Fibroblast of lung (primary cell): ENCODE measurements at regions not wholly inside any gene's neighbourhood (a gene's known extent, or its start where the extent isn't known, plus 50 kb on each side); places are given as distances from the start of the nearest gene placed in this dataset.

ENCODE experiments used
- DNase-seq, 2 donors: peaks; one replicate each; pipeline versions ENCODE4 v3.0.0 to v3.0.0-alpha.2; 2010; ENCODE audit warnings: low read depth in 2 of 2
- H2AFZ ChIP-seq: 2 replicates; pipeline ENCODE4 v1.5.1; 2012; ENCODE audit warnings: low read length, control low read depth, inconsistent platforms
- H3K27ac ChIP-seq: 2 replicates; pipeline ENCODE4 v1.5.1; 2011; ENCODE audit warnings: low read length, control low read depth; ENCODE audit not compliant: insufficient read depth
- H3K27me3 ChIP-seq: 2 replicates; pipeline ENCODE4 v1.5.1; 2011; ENCODE audit warnings: mild to moderate bottlenecking, low read length; ENCODE audit not compliant: control insufficient read depth, insufficient read depth
- H3K36me3 ChIP-seq: 2 replicates; pipeline ENCODE4 v1.5.1; 2011; ENCODE audit warnings: low read length; ENCODE audit not compliant: control insufficient read depth, insufficient read depth
- H3K4me1 ChIP-seq: 2 replicates; pipeline ENCODE4 v1.5.1; 2011; ENCODE audit warnings: low read length; ENCODE audit not compliant: control insufficient read depth, insufficient read depth; ENCODE audit errors: extremely low read depth
- H3K4me2 ChIP-seq: 2 replicates; pipeline ENCODE4 v1.5.1; 2011; ENCODE audit warnings: low read length, control low read depth; ENCODE audit not compliant: insufficient read depth; ENCODE audit errors: extremely low read depth
- H3K4me3 ChIP-seq, 4 experiments: fragments of 200-600 bp in 1 of 4; sonication (generic) in 1 of 4; replicated peaks in 1 of 4; 2 replicates each; pipeline ENCODE4 v1.5.1; 2011 to 2016; ENCODE audit warnings: low read length in 4 of 4, low read depth in 3 of 4, mild to moderate bottlenecking in 3 of 4, control low read depth in 2 of 4, inconsistent platforms in 1 of 4, mixed read lengths in 1 of 4; ENCODE audit not compliant: insufficient read depth in 1 of 4; ENCODE audit errors: control extremely low read depth in 1 of 4
- H3K79me2 ChIP-seq: 2 replicates; pipeline ENCODE4 v1.5.1; 2012; ENCODE audit warnings: mild to moderate bottlenecking, low read length, inconsistent platforms; ENCODE audit not compliant: control insufficient read depth, insufficient read depth
- H3K9ac ChIP-seq: 2 replicates; pipeline ENCODE4 v1.5.1; 2011; ENCODE audit warnings: mild to moderate bottlenecking, low read length, control low read depth; ENCODE audit not compliant: insufficient read depth
- H3K9me3 ChIP-seq: 2 replicates; pipeline ENCODE4 v1.5.1; 2012; ENCODE audit warnings: low read depth, low read length; ENCODE audit not compliant: control insufficient read depth, insufficient read depth
- H4K20me1 ChIP-seq: 2 replicates; pipeline ENCODE4 v1.5.1; 2011; ENCODE audit warnings: low read length; ENCODE audit not compliant: control insufficient read depth, insufficient read depth; ENCODE audit errors: extremely low read depth
- EZH2 ChIP-seq: IDR thresholded peaks from 2 replicates; pipeline ENCODE4 v1.5.1; 2012; ENCODE audit warnings: low read length, control low read depth, mild to moderate bottlenecking; ENCODE audit errors: missing control alignments
- TF ChIP-seq, protein P1 (sequence below), 2 donors: IDR thresholded peaks in 1 of 2; conservative IDR thresholded peaks in 1 of 2; 1 replicate in 1 of 2; 2 replicates in 1 of 2; pipeline ENCODE4 v1.5.1; 2011 to 2012; ENCODE audit warnings: low read length in 2 of 2, control low read depth in 1 of 2, inconsistent platforms in 1 of 2, low read depth in 1 of 2, mild to moderate bottlenecking in 1 of 2

DNA sequence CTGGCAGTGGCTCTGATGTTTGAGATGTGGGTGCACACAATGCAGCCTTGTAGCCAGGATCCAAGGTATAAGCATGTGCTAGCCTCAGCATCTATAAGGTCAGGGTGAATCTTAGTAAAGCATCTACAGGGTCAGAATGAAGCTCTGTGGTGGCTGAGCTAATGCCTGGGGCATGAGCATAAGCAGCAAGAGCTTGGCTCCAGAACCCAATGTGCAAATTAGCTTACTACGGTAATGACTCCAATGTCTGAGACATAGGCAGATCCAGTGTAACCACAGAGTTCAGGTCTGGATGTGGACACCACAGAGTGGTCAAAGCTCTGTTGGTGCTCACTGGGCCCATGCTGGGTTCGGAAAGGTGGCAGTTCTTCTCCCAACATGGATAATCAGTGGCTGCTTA, 304.5 kb upstream of the NECTIN3 start:
- no peak overlapping the region for H3K4me3 ChIP-seq
- no peaks in the 10 kb centered on the region for H3K9me3 ChIP-seq
- H2AFZ ChIP-seq: no peak overlapping the region
- no peaks in the 10 kb centered on the region for H3K4me1 ChIP-seq
- H4K20me1 ChIP-seq: no peaks in the 10 kb centered on the region
- TF ChIP-seq EZH2: no peak
- TF ChIP-seq, protein P1, sequence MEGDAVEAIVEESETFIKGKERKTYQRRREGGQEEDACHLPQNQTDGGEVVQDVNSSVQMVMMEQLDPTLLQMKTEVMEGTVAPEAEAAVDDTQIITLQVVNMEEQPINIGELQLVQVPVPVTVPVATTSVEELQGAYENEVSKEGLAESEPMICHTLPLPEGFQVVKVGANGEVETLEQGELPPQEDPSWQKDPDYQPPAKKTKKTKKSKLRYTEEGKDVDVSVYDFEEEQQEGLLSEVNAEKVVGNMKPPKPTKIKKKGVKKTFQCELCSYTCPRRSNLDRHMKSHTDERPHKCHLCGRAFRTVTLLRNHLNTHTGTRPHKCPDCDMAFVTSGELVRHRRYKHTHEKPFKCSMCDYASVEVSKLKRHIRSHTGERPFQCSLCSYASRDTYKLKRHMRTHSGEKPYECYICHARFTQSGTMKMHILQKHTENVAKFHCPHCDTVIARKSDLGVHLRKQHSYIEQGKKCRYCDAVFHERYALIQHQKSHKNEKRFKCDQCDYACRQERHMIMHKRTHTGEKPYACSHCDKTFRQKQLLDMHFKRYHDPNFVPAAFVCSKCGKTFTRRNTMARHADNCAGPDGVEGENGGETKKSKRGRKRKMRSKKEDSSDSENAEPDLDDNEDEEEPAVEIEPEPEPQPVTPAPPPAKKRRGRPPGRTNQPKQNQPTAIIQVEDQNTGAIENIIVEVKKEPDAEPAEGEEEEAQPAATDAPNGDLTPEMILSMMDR (conservative IDR thresholded peaks at IDR 0.05 in 1 of 2, IDR thresholded peaks at IDR 0.05 in 1 of 2; ENCODE audit: low read depth in 1 of 2, low read length in 2 of 2): no peak
- no peaks in the 10 kb centered on the region for H3K36me3 ChIP-seq
- H3K79me2 ChIP-seq: no peaks in the 10 kb centered on the region
- no peak overlapping the region for H3K27ac ChIP-seq
- H3K4me2 ChIP-seq: no peak overlapping the region
- DNase-seq: peak in 1 of 2 donors; percentile 53
- H3K27me3 ChIP-seq: no peaks in the 10 kb centered on the region
- no peak overlapping the region for H3K9ac ChIP-seq

DNA sequence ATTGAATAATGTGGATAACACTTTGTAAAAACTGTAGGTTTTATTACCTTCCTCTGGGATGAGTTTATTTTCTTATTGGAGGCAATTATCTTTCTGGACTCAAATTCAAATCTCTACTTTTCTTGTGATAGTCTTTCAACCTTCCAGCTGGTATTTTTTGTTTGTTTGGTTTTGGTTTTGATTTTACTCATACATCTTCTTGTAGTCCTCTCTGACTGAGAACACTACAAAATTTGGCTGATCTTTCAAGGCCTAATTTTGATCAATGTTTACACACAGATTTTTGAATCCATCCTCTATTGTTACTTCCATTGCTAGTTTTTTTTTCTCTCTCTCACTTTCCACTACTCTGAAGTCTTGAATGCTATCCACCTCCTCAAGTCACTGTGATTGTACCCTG, 303.8 kb upstream of the NECTIN3 start:
- TF ChIP-seq, protein P1 (conservative IDR thresholded peaks at IDR 0.05 in 1 of 2, IDR thresholded peaks at IDR 0.05 in 1 of 2; ENCODE audit: low read depth in 1 of 2, low read length in 2 of 2): no peak
- TF ChIP-seq EZH2: no peak

DNA sequence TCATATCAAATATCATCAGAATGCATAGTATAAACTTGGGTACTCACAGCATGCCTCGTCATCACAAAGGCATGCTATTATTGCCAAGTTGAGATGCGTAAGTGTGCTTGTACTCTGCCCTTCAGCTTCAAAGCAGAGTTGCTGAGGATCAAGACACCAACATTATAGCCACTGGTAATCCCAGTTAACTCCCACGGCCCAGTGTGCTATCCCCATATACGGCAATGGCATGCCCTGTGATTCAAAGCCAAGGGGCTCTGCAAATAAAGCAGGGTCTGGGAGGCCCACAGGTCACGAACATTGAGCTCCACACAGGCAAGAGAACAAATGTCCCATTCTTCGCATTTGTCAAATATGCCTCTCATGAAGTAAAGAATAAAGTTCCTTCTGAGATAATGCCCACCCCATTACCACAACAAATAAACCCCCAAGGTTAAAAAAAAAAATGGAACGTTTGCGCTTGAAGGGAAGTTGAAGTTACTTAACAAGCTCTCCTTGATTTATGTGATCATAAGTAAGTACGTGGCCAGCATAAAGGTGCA, 298.1 kb upstream of the NECTIN3 start:
- Histone ChIP-seq H3K4me3 (no peak overlapping the region), H3K9ac (no peak overlapping the region), H3K79me2 (no peaks in the 10 kb centered on the region), H3K27me3 (no peaks in the 10 kb centered on the region), H2AFZ (no peak overlapping the region), H3K4me2 (no peak overlapping the region), H4K20me1 (no peaks in the 10 kb centered on the region), H3K4me1 (peaks cover 6% of the 10 kb centered on the region), H3K36me3 (no peaks in the 10 kb centered on the region), H3K27ac (no peak overlapping the region), H3K9me3 (no peaks in the 10 kb centered on the region)
- TF ChIP-seq, protein P1 (conservative IDR thresholded peaks at IDR 0.05 in 1 of 2, IDR thresholded peaks at IDR 0.05 in 1 of 2; ENCODE audit: low read depth in 1 of 2, low read length in 2 of 2): no peak
- TF ChIP-seq EZH2: no peak
- peak; percentile 92 to 96 for DNase-seq

More for the DNA sequence above, 303.8 kb upstream of the NECTIN3 start:
- H3K9ac ChIP-seq: no peak overlapping the region
- H3K27ac ChIP-seq: no peak overlapping the region
- H3K27me3 ChIP-seq: no peaks in the 10 kb centered on the region
- H3K79me2 ChIP-seq: no peaks in the 10 kb centered on the region
- no peak for DNase-seq
- H3K36me3 ChIP-seq: no peaks in the 10 kb centered on the region
- H2AFZ ChIP-seq: no peak overlapping the region
- no peaks in the 10 kb centered on the region for H3K9me3 ChIP-seq
- no peak overlapping the region for H3K4me2 ChIP-seq
- H4K20me1 ChIP-seq: no peaks in the 10 kb centered on the region
- H3K4me1 ChIP-seq: peaks cover 3% of the 10 kb centered on the region
- H3K4me3 ChIP-seq: no peak overlapping the region
